ENCODE measurements at regions not wholly inside any gene's neighbourhood (a gene's known extent, or its start where the extent isn't known, plus 50 kb on each side); places are given as distances from the start of the nearest gene placed in this dataset.

DNA sequence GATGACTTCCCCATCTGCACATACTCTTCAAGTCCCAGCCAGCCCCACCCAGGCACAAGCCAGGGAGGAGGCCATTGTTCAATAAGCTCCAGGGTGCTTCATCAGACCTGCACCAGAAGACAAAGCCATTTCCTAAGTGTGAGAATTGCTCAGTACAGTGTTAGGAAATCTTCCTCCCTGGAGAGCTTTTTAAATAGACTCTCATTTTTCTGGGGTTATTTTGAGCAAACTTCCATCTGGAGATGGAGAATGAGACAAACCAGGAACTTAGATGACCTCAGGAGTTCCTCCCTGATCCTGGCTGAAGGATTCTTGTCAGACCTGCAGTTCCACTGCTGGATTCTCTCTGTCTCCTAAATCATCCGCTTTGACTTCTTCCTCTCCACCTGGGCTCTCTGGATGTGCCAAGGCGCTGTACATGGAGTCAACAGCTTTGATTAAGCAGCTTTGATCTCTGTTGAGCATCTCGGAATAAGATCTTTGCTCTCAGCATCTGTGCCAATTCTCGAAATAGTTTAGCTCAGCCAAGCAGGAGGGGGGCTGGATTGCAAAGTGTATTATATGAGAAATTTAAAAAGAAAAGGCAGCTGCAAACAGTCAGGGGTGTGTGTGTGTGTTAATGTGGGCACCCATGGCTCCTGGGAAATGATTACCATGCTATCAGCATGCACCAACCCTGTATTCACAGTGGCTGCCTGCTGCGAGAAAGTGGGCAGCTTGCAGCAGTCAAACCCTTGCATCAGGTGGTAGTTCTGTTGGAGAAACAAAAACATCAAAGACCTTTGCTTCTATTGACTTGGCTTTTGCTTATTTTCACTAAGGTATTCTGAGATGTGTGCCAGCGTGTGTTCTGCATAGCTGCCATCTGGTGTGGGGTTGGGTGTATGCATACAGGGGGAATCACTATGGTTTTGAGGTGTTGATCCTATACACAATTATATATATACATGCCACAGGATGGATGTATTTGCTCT lies 70.2 kb upstream of the NAV2 start:
- DNase-seq (ENCODE audit: extremely low spot score) = no peak
- Histone ChIP-seq H3K4me3 (ENCODE audit: low read depth, low read length) (no peak overlapping the region), H3K27ac (ENCODE audit: low read depth) (no peak overlapping the region), H3K36me3 (ENCODE audit: insufficient read depth) (no peaks in the 10 kb centered on the region), H3K4me1 (ENCODE audit: insufficient read depth) (no peaks in the 10 kb centered on the region)
- WGBS = 56% methylated on average over 6 of the region's 6 CpGs

DNA sequence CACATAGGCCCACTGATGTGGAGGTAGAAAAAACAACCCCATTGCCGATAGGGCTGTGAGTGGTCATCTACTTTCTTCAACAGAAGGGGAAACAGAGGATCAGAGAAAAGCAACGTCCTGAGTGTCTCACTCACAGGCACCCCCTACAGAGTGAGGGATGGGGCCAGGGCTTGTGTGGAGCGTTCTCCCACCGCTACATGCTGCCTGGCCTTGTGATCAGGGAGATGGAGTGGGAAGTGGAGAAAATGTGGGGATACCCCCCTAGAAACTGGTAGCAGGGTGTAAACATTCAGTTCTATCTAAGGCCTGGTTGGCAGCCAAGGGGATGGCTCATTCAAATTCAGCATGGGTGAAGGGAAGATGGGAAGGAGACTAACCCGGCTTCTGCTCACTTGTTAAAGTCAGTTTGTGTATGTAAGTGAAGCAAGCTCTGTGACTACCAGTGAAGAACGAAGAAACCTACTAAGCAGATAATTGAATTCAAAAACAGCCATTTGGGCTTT lies 73.0 kb upstream of the NAV2 start:
- Histone ChIP-seq H3K4me3 (ENCODE audit: low read depth, low read length) (no peak overlapping the region), H3K36me3 (ENCODE audit: insufficient read depth) (no peaks in the 10 kb centered on the region), H3K4me1 (ENCODE audit: insufficient read depth) (no peaks in the 10 kb centered on the region), H3K27ac (ENCODE audit: low read depth) (no peak overlapping the region)
- DNase-seq (ENCODE audit: extremely low spot score) = no peak
- 91% methylated on average over 6 of the region's 6 CpGs for WGBS

DNA sequence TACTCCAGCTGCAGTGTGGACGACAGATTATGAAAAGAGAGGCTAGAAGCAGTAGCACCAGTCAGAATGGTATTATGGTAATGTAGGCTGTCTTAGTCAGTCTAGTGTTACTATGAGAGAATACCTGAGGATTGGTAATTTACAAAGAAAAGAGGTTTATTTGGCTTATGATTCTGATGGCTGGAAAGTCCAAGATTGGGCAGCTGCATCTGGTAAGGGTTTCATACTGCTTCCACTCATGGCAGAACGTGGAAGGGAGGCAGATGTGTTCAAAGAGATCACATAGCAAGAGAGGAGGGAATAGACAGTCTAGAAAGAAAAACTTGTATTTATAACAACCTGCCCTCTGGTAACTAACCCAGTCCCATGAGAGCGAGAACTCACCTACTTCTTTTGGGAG lies 77.3 kb upstream of the NAV2 start:
- no peak overlapping the region for H3K27ac ChIP-seq (ENCODE audit: low read depth)
- H3K4me3 ChIP-seq (ENCODE audit: low read depth, low read length) = no peak overlapping the region
- DNase-seq (ENCODE audit: extremely low spot score) = no peak
- no peaks in the 10 kb centered on the region for H3K4me1 ChIP-seq (ENCODE audit: insufficient read depth)
- no peaks in the 10 kb centered on the region for H3K36me3 ChIP-seq (ENCODE audit: insufficient read depth)
- WGBS = 92% methylated on average over 3 of the region's 3 CpGs

DNA sequence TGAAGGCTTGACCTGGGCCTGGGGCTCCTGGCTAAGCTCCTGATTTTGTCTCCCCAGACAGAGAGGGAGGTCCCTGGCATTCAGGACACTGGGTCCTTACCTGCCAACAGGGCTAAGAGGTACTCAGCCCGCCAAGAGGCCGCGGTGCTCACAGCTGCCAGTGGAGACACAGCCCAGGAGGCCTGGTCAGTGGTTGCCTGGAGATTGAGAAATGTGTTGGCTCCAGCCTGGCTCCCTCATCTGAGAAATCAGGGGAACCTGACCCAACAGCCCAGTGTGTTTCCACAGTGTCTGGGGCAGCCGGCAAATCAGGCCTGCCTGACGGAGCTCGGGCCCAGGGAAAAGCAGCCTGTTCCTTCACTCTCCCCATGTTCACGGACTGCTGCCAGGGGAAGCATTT lies 79.4 kb upstream of the NAV2 start:
- Histone ChIP-seq H3K36me3 (ENCODE audit: insufficient read depth) (no peaks in the 10 kb centered on the region), H3K27ac (ENCODE audit: low read depth) (no peak overlapping the region), H3K4me3 (ENCODE audit: low read depth, low read length) (no peak overlapping the region), H3K4me1 (ENCODE audit: insufficient read depth) (no peaks in the 10 kb centered on the region)
- no peak for DNase-seq (ENCODE audit: extremely low spot score)
- 75% methylated on average over 7 of the region's 7 CpGs for whole genome bisulfite sequencing

DNA sequence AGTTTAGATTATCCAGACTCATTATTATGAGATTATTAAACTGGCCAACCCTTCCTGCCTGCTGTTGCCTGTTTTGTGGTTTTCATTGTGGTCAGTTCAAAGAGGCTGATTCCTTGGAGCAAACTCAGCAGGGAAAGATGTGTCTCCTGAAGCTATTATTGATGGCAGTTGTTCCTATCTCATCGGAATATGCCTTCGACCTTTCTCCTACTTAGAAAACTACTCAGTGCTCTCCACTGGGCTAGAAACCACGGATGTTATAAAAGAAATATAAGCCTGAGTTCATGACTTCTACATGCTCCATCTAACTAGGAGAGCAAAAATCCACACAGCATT lies 80.2 kb upstream of the NAV2 start:
- Histone ChIP-seq H3K4me3 (ENCODE audit: low read depth, low read length) (no peak overlapping the region), H3K27ac (ENCODE audit: low read depth) (no peak overlapping the region), H3K36me3 (ENCODE audit: insufficient read depth) (no peaks in the 10 kb centered on the region), H3K4me1 (ENCODE audit: insufficient read depth) (no peaks in the 10 kb centered on the region)
- 43% methylated on average over 3 of the region's 3 CpGs for WGBS
- no peak for DNase-seq (ENCODE audit: extremely low spot score)

DNA sequence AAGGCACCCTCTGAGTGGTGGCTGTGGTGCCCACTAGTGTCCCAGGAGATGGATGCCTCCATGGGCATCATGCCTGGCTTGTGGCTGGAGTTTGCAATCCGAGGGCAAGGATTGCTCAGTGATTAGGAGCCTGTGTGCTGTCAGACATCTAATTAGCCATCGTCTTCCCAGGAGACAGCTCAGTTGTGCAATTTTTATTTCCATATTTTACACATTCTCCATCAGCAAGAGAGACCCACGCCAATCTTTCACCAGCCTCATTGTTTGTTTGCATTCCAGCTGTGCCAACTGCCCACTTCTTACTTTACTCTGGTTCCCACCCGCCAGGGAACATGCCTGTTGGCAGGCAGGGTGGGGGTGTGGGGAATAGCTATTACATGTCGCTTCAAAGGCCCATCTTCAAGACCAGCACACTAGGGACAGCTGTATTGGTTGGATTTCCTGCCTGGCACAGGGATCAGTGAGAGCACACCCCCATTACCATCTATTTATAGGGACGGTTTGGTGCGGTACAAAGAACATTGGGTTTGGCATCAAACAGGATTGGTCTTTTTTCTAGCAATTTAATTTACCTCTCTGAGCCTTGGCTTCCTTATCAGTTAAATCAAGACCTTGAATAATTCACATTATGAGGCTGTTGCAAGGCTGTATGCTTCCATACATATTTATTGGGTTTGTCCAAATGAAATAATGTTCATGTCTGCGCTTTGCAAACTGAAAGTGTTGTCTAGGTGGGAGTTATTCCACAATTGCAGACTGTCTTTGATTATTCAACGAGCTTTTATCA lies 80.7 kb upstream of the NAV2 start:
- no peaks in the 10 kb centered on the region for H3K4me1 ChIP-seq (ENCODE audit: insufficient read depth)
- no peak for DNase-seq (ENCODE audit: extremely low spot score)
- no peak overlapping the region for H3K4me3 ChIP-seq (ENCODE audit: low read depth, low read length)
- no peak overlapping the region for H3K27ac ChIP-seq (ENCODE audit: low read depth)
- WGBS = 81% methylated on average over 9 of the region's 9 CpGs
- H3K36me3 ChIP-seq (ENCODE audit: insufficient read depth) = no peaks in the 10 kb centered on the region

DNA sequence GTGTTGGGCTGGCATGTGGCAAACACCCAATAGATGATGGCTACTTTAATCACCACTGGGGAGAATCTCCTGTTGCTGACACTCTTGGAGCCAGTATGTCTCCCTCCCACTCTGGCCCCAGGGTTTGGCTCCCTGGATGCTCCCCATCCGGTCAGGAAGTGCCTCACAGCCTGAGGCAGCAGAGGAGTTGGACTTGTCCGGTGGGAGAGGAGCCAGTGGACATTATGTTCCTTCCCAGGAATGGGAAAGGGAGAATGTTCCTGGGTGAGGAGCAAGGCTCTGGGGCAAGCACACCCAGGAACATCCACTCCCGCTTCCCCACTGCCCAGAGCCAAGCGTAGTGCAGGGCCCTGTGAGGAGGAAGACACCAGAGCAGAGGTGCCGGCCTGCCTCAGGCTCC lies 84.6 kb upstream of the NAV2 start:
- no peak overlapping the region for H3K27ac ChIP-seq (ENCODE audit: low read depth)
- no peak for DNase-seq (ENCODE audit: extremely low spot score)
- no peaks in the 10 kb centered on the region for H3K36me3 ChIP-seq (ENCODE audit: insufficient read depth)
- 54% methylated on average over 5 of the region's 5 CpGs for WGBS
- no peak overlapping the region for H3K4me3 ChIP-seq (ENCODE audit: low read depth, low read length)
- H3K4me1 ChIP-seq (ENCODE audit: insufficient read depth) = no peaks in the 10 kb centered on the region

DNA sequence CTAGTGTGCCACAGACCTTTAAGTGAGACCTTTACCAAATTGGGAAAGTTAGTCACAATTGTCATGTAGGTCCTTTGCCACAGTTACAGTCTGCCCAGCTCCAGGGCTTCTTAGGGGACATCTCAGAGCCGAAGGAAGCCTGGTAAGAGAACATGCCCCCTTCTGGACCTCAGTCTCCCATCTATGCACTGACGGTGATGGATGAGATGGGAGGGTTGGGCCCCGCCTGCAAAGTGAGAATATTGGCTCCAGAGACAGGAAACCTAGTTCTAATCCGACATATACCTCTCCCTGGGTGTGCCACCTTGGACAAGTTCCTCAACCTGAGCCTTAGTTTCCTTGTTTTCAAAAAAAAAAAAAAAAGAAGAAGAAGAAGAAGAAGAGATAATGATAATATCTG lies 85.1 kb upstream of the NAV2 start:
- whole genome bisulfite sequencing = 69% methylated on average over 4 of the region's 4 CpGs
- DNase-seq (ENCODE audit: extremely low spot score) = no peak
- Histone ChIP-seq H3K4me1 (ENCODE audit: insufficient read depth) (no peaks in the 10 kb centered on the region), H3K36me3 (ENCODE audit: insufficient read depth) (no peaks in the 10 kb centered on the region), H3K4me3 (ENCODE audit: low read depth, low read length) (no peak overlapping the region), H3K27ac (ENCODE audit: low read depth) (no peak overlapping the region)

DNA sequence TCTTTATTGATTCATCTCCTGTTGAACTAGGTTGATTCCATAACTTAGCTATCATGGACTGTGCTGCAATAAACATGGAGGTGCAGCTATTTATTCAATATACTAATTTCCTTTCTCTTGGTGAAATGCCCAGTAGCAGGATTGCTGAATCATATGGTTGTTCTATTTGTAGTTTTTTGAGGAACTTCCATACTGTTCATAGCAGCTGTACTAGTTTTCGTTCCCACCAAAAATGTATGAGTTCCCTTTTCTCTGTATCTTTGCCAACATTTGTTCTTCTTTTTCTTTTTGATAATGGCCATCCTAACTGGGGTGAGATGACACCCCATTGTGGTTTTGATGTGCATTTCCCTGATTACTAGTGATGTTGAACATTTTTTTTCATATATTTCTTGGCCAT lies 87.2 kb upstream of the NAV2 start:
- no peak overlapping the region for H3K27ac ChIP-seq (ENCODE audit: low read depth)
- H3K4me3 ChIP-seq (ENCODE audit: low read depth, low read length) = no peak overlapping the region
- H3K4me1 ChIP-seq (ENCODE audit: insufficient read depth) = no peaks in the 10 kb centered on the region
- WGBS = 82% methylated on average over 1 of the region's 1 CpG
- DNase-seq (ENCODE audit: extremely low spot score) = no peak
- H3K36me3 ChIP-seq (ENCODE audit: insufficient read depth) = no peaks in the 10 kb centered on the region

DNA sequence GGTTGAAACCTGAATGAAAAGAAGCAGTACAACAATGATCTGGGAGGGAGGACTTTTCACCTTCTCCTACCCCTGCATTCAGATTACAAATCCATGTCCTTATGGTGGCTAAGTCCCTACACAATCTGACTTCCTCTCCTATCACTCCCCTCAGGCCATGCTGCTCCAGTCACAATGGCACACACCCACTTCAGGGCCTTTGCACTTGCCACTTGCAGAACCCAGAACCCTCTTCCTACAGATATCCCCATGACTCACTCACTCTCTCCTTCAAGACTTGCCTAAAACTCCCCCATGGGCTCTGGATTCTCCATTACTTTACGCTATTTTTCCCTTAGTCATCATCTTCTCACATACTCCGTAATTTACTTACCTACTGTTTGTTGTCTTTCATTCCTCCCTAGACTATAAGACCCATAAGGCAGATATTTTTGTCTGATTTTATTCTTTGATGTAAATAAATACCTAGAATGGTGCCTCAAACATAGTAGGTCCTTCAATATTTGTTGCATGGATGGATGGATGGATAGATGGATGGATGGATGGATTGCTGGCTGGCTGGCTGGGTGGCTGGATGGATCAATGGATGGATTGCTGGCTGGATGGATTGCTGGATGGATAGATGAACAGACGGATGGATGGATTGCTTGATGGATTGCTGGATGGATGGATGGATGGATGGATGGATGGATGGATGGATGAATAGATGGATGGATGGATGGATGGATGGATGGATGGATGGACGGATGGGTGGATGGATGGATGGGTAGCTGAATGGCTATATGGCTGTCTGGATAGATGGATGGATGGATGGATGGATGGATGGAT lies 94.7 kb upstream of the NAV2 start:
- Histone ChIP-seq H3K4me1 (ENCODE audit: insufficient read depth) (no peaks in the 10 kb centered on the region), H3K4me3 (ENCODE audit: low read depth, low read length) (no peak overlapping the region), H3K36me3 (ENCODE audit: insufficient read depth) (no peaks in the 10 kb centered on the region), H3K27ac (ENCODE audit: low read depth) (no peak overlapping the region)
- no peak for DNase-seq (ENCODE audit: extremely low spot score)
- WGBS = 82% methylated on average over 4 of the region's 4 CpGs

DNA sequence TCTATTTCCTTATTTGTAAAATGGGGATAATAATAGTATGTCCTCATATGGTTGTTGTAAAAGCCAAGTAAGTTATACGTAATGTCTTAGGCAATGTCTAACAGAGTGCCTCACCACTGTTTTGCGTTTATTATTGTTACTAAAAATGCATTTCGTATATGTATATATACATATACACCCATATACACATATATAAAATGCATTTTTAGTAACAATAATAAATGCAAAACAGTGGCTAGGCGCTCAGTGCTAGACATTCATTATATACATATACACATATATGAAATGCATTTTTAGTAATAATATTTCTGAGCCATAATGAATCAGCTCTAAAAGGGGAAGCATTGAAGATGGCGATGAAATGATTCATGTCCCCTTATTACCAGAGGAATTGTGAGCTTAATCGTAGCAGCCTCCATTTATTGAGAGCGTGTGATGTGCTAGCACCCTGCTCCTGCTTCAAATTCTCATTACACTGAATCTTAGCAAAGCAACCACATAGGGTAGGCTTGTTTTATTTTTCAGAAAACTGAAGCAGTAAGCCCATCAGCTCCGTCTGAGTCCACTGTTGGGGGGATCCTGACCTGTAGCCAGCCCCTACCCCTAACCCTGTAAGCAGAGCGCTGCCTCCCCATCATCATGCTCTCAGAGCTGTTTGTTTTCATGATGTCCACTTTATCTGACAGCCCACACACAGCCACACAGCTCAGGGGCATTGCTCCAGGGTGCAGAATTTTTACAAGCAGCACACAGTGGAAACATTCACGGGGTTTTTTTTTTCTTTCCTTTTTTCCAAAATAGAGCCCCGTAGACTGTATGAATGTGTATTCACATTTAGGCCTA lies 97.1 kb upstream of the NAV2 start:
- no peak for DNase-seq (ENCODE audit: extremely low spot score)
- 59% methylated on average over 11 of the region's 11 CpGs for WGBS
- H3K36me3 ChIP-seq (ENCODE audit: insufficient read depth) = no peaks in the 10 kb centered on the region
- no peak overlapping the region for H3K4me3 ChIP-seq (ENCODE audit: low read depth, low read length)
- H3K4me1 ChIP-seq (ENCODE audit: insufficient read depth) = no peaks in the 10 kb centered on the region
- H3K27ac ChIP-seq (ENCODE audit: low read depth) = no peak overlapping the region

DNA sequence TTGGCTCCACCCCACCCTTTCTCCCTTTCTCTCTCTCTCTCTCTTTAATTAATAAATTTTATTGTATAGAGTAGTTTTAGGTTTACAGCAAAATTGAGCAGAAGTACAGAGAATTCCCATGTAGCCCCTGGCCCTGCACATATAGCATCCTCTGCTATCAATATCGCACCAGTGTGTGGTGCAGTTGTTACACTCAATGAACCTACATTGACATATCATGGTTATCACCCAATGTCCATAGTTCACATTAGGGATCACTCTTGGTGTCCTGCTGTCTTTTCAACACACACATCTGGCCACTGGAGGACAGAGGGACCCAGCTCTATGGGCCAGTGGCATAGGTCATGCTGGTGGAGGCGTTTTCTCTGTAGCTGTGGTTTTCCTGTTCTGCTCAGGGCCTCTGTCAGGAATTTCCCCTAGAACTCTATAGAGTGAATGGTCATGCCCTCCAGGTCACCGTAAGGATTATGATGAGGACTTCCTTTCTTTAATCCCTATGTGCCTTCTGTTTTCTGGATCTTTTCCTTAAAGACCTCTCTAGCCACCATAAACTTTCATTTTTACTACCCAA lies 98.2 kb upstream of the NAV2 start:
- no peak overlapping the region for H3K27ac ChIP-seq (ENCODE audit: low read depth)
- H3K4me3 ChIP-seq (ENCODE audit: low read depth, low read length) = no peak overlapping the region
- WGBS = 82% methylated on average over 3 of the region's 3 CpGs
- H3K36me3 ChIP-seq (ENCODE audit: insufficient read depth) = no peaks in the 10 kb centered on the region
- no peaks in the 10 kb centered on the region for H3K4me1 ChIP-seq (ENCODE audit: insufficient read depth)
- no peak for DNase-seq (ENCODE audit: extremely low spot score)

Data from urinary bladder (tissue), 3 donors.